HG03378 (cell line): ENCODE measurements at regions not wholly inside any gene's neighbourhood (a gene's known extent, or its start where the extent isn't known, plus 50 kb on each side); places are given as distances from the start of the nearest gene placed in this dataset.
A peak's percentile ranks its signal among the peaks of the same experiment; 100 is the strongest.

ENCODE experiments used
- ATAC-seq: cut with Tn5 transposase; IDR thresholded peaks from one replicate; pipeline ENCODE4 v1.9.1; 2021; ENCODE audit warnings: mild to moderate bottlenecking, moderate library complexity; ENCODE audit not compliant: unreplicated experiment

DNA sequence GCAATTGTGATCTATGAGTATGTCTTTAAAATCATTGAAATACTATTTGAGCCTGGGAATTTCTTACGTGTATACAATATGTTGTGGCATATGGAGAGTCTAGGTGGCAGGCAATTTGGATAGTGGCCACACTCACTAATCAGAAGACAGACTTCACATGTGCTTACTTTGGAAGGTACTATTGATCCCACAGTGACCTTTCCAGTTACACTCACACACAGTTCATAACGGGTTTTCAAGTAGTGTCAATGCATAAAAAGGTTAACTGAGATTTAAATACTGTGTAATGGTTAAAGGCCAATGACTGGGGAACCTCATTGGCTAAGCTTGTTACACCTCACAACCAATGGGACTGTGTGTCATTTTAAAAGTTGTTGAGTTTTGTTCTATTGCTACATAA, 783.2 kb downstream of the RPA4 start:
- ATAC-seq, result no peak

DNA sequence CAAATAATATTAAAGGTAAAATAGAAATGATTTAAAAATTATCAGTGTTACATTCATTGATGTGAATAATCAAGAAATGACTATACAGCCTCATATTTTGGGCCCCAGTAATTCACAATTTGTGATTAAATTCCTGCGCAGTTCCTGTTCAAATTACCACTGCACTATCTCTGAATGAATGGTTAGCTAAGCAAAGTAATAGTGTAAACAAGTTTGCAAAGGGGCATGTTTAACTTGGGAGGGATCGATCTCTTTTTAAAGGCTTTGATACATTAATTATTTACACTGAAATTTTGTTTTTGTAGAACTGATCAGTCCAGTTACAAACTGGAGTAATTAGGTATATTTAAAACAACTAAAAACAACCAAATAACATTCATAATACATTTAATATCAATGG, 784.4 kb downstream of the RPA4 start:
- ATAC-seq, result no peak

DNA sequence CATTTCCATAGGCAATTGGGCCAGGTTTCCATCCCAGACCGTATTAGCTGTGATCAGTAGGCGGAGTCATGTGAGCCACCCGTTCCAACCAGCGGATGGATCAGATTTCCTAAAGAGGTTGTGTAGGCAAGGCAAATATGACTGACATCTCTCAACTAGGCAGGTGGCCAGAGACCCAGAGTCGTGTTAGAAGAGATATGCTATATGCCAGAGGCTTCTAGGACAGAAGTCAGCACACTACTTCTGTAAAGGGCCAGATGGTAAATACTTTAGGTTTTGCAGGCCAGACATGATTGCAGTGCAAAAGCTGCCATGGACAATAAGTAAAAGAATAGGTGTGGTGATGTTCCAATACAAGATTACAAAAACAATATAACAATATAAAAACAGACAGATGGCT, 788.4 kb downstream of the RPA4 start:
- no peak for ATAC-seq

DNA sequence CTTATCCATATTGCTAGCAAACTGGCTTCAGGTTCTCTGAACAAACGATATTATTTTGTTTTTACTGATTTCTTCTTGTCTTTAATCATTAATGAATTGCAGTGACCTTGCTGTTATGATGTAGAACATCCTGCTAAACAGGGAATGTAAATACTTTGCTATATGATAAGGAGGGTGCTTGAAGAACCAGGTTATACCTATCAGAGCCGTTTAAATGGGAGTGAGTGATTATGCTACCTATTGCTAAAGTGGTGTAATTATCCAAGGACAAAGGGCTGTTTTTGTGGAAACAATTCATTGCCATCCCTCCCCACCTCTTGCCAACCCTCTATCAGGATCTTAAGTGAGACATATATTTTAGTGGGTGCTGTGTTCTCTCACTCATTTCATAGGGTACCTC, 788.9 kb downstream of the RPA4 start:
- ATAC-seq, result no peak

DNA sequence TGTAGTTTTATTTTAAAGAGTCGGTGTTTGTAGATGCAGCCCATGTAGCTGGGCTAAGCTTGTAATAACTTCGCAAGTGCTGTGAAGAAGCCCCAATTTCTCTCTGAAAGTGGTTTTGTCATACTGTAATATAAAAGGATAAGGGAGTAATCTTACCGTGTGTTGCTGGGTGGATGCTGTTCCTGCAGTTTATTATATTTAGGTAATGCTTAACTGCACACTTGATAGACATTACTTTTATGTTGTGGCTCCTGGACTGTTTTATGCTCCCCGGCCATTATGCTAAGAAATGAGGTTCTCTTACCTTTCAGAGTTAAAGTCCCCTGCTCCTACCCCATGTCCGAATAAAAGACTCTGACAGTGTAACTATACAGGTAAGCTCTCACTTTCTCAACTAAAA, 789.4 kb downstream of the RPA4 start:
- no peak for ATAC-seq

DNA sequence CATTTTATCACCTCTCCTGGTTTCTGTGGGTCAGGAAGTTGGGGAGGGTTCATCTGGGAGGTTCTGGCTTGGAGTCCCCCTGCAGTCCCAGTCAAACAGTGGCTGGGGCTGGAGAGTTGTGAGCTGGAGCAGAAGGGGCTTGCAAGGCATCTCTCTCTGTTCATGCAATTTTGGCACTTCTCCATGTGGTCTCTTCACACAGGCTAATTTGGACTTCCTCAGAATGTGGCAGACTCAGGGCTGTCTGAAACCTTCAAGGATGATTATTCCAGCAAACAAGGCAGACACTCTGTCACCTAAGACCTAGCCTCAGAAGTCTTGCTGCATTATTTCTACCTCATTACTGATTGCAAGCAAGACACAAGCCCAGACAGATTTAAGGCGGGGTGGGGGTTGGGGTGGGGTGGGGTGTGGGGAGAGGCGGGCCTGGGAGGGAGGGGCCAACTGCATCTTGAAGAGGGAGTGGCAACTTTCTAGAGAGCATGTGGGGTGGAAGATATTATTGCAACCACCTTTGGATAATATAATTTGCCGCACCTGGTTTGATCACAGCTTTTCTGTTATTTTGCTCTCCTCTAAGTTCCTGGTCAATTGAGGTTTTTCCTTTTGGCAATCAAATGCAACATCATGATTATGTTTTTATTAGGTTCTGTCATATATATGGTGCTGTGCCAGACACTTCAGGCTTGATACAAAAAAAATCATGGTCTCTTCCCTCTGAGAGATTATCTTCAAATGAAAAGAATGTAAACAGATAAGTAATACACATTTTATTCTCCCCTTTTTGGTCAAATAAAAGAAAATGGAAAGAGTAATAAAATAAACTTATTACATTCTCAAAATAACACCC, 799.5 kb downstream of the RPA4 start:
- ATAC-seq, result no peak

DNA sequence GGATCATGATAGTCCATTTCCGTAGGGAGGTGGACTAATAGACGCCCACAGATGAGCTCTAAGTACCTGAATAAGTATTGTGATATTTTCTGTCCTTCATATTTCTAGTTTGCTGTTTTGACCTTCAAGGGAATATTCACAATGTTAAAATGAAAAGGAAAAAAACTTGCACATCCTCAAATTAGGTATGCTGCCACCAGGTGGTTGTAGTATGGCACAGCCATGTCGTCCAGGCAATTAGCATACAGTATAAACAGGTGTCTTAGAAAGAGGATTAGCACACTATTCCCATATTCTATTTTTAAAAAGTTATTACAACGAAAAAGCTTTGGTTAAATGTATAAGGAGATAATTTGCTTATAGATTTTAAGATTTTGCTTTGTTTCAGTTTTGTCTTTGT, 802.0 kb downstream of the RPA4 start:
- peak; percentile 74 for ATAC-seq

DNA sequence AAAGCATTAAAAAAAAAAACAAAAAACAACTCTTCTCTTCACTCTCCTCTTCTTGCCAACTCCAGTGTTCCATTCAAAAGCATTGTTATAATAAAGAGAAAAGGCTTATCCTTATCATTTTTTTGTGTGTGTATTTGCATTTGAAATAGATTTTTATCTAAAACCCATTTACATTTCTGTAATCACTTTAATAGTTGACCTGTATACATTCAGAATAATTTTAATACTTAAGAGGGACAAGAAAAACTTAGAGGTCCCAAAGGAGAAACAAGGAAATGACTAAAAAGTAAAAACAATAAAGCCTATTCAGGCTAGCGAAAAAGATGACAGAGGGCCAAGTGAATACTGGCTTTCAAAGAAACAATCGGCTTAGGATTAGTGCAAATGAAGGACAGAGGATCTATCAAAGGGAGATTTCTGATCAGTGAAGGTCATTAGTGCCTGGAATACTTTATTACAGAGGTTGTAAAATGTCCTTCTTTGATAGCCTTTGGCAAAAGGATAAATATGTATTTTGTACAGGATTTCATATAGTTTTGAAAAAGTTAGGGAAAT, 808.3 kb downstream of the RPA4 start:
- ATAC-seq, result no peak

DNA sequence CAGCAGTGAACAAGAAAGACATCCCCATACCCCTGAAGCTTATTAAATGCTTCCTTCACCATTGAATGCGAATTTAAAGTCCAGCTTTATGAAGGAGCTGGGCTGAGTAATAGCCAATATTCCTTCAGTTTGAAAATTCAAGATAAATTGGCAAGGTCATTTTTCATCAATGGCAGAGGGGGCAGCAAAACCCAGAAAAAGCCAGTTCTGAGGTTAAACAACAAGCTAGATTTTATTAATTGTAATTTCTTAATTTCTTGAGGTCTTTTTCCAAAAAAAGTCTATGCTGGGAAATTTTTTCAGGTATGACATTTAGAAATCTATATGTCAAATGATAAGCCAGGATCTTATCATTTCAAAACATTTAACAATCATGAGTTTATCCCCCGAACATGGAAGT, 808.9 kb downstream of the RPA4 start:
- no peak for ATAC-seq

DNA sequence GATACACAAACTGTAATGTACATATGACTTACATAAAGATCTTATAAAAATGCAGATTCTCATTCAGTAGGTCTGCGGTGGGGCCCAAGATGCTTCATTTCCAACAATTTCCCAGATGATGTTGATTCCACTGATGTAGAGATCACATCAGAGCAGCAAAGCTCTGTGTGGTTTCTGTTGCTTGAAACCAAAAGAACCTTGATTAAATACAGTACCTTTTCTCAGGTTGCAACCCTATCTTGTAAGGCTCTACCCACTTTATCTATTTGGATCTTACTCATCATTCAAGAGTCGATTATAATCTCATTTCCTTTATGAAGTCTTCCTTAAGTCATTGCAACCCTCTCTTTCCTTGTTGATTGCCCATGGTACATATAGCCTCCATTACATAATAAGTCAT, 816.8 kb downstream of the RPA4 start:
- no peak for ATAC-seq

DNA sequence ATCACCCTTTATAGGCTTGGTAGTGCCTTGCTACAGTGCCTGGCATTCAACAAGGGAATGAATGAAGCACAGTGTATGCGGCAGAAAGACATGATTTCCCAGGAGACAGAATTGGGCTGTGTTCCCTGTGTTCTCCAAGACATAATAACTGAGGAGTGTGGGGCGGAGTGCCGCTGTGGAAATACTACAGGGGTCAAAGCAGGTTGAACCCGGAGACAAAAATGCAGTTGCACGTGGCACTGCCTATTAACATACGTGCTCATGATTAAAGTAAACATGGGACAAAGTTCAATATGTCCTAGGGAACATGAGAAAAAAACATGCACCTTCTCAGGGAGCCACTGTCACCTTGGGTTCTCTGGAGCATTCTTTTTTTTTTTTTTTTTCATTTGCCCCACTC, 820.8 kb downstream of the RPA4 start:
- ATAC-seq, result no peak

DNA sequence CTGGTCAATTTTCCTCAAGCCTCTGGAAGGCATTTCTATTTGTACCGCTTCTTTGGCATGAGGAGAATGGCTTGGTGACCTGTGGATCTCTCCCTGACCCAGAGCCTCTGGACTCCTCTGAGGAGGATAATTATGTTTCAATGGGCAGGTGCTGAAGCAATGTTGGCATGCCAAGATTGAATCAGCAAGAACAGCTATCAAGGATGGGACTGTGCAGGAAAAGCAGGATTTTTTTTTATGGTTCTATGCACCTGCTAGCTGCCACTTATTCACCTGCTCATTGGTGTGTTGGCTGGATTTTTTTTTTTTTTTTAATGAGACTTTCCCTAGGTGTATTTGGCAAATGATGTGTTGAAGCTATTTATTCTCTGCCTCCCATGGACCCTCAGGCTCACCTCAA, 821.2 kb downstream of the RPA4 start:
- no peak for ATAC-seq

DNA sequence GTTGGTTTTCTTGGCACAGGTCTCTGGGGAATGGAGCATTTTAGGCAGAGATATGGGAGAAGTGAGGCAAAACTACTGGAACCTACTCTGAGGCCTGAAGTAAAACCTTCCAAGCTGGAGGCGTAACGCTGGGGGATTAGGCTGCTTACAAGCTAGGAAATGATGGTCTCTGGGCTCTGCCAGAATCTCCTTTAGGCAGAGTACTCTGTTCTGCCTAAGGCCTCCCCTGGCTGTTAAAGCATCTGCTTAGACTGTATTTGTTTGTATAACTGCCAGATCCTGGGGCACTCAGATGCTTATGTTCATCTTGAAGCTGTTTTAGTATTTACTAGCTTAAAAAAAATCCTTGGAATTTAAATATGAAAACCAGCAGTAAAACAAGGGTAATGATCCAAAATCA, 822.2 kb downstream of the RPA4 start:
- no peak for ATAC-seq

DNA sequence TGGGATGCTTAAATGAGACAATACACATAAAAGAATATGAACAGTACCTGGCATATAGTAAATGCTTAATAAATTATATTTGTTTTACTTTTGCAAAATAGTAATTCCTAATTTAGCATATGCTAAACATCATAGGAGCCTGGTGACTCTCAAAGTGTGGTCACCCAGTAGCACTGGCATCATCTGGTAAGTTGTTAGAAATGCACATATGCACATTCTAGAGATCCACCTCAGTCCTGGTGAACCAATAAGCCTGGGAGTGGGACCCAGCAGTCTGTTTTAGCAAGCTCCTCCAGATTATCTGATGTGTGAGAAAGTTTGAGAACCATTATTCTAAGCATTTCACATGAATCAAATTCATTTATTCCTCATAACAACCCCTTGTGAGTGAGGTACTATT, 830.4 kb downstream of the RPA4 start:
- ATAC-seq, result no peak

DNA sequence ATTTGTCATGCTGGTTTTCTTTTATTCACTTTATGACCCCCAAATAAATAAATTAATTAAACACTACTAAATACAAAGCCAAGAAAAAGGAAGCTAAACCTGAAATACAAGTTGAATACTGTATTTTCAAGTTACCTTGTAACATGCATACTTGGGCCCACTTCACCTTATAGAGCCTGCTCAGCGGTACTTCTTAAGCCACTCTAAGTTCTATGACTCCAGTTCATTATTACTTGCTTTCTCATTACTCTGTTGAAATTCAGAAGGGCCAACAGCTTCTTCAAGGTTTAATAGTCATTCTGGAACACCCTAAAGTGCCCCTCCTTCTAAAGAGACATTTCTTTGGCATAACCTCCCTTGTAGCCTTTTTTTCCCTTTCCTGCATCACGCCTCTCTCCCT, 844.5 kb downstream of the RPA4 start:
- ATAC-seq, result no peak

DNA sequence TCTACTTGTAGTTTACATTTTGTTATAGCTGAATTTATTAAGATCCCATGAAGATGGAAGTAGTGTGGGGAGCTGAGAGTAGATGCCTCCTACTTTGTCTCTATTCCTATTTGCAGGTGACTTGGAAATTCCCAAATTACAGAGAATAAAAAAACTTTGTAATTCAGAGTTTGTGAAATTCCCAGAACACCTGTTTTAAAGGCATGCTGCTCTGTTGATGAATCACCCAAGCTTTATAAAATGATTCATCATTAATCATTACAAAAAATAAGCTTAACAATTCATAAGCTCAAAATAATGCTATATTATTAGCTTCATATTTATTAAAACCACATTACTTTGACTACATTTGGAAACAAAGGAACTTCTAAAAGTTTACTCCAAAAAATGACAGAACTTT, 856.3 kb downstream of the RPA4 start:
- ATAC-seq, result no peak

DNA sequence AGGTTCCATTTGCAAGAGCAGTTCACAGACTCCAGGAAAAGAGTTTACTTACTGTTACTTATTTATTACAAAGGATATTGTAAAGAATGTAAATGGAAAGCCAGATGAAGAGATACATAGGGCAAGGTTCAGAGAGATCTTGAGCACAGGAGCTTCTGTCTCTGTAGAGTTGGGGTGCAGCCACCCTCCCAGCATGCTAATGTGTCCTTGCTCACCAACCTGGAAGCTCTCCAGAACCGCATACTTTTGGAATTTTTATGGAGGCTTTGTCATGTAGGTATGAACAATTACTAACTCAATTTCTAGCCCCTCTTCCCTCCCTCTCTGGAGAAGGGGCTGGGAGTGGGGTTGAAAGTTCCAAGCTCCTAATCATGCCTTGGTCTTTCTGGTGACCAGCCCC, 857.2 kb downstream of the RPA4 start:
- no peak for ATAC-seq

DNA sequence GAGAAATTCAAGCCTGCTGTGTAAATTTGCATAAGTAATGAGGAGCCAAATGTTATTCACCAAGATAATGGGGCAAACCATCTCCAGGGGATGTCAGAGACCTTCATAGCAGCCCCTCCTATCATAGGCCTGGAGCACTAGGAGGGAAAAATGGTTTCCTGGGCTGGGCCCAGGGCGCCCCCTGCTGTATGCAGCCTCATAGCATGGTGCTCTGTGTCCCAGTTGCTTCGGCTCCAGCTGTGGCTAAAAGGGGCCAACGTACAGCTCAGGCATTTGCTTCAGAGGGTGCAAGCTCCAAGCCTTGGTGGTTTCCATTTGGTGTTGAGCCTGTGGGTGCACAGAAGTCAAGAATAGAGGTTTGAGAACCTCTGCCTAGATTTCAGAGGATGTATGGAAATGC, 859.3 kb downstream of the RPA4 start:
- ATAC-seq, result no peak

DNA sequence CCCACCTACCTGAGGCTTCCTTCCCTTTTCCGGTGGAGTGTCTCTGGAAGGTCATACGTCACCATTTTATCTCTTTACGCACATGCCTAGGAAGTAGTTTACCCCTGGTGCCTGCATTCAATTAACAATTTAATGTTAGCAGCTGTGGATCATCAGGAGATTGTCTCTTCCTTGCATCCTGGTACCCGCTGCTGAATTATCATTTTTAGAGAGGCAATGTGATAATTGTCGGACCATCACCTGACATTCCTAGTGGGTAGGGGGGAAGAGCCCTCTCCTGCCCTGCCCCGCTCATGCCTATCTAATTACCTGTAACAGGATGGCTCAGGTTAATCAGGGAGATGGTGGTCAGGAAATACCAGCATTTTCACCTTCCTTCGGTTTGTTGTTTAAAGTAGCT, 863.6 kb downstream of the RPA4 start:
- ATAC-seq, result no peak

DNA sequence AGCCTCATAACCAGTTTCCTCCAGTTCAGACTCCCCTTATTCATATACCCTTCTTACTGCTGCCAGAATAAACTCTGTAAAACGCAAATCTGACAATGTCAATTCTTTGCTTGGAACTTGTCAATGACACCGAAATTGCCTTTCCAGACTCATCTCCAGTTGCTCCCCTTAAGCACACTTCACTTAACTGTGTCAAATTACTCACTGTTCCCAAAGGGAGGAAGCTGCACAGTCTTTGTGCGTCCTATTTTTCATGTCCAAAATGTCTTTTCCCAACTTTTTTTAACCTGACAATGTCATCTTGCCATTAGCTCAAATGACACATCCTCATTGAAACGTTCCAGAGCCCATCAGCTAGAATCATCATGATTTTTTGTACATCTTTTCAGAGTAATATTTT, 867.3 kb downstream of the RPA4 start:
- no peak for ATAC-seq

DNA sequence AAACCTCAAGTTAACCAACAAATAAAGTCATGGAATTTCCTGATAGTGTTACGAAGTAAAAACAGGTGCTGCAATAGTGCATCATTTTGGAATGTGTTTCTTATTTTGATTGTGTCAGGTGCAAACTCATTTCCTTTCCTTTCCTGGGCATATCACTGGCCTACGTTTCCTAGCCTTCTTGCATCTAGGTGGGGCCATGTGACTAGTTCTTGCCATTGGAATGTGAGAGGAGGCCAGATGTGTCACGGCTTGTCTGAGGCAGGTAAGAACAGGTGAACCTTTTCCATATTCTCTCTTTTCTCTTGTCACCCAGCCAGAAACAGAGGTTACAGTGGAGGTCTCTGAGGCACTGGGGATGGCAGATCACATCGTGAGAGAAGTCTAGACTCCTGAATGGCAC, 868.0 kb downstream of the RPA4 start:
- no peak for ATAC-seq

DNA sequence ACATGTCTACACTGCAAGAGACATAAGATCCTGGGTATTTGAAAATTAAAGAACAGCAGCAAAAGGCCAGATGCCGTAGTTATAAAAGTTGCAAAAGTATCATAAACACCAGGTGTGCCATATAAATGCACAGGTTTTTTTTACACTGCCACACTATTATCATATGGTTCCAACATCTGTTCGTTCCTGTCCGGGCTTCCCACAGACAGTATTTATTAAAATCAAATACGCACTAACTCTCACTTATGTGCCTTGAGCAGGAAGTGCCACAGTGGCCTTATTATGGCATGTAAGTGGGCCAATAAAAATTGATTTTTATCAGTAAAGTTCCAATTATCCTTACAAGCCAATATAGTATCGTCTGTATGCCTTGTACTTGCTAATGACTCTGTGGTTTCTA, 873.2 kb downstream of the RPA4 start:
- ATAC-seq, result no peak

DNA sequence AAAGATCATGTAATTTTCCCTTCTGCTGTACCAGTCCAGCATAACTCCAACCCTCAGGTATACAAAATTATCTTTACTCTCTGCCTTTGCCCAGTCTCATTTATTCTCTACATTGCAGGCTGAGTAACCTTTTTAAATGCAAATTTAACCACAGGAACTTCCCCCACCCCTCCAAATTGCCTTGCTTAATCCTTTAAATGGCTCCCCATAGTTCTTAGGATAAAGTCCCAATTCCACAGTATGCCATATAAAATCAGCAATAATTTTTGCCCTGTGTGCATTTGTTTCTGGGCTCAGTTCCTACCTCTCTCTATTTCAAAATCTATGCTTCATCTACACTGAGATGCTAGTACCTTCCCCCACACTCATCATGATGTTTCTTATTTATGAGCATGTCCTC, 879.7 kb downstream of the RPA4 start:
- no peak for ATAC-seq
